Neural crest cell (in vitro differentiated cells): ENCODE measurements at regions not wholly inside any gene's neighbourhood (a gene's known extent, or its start where the extent isn't known, plus 50 kb on each side); places are given as distances from the start of the nearest gene placed in this dataset.

Source experiments
- DNase-seq: peaks from one replicate; pipeline ENCODE4 v3.0.0; 2021; ENCODE audit warnings: low read depth, mixed read lengths, low spot score
- H3K27ac Mint-ChIP-seq: one replicate; pipeline ENCODE4 v1.8.0; 2021; ENCODE audit warnings: mild to moderate bottlenecking, mixed read lengths; ENCODE audit not compliant: unreplicated experiment
- H3K27me3 Mint-ChIP-seq: 2 replicates; pipeline ENCODE4 v1.8.0; 2021; ENCODE audit warnings: low read depth, mild to moderate bottlenecking, mixed read lengths
- H3K36me3 Mint-ChIP-seq: 2 replicates; pipeline ENCODE4 v1.8.0; 2021; ENCODE audit warnings: low read depth, mild to moderate bottlenecking, mixed read lengths
- H3K4me1 Mint-ChIP-seq: 2 replicates; pipeline ENCODE4 v1.8.0; 2021; ENCODE audit warnings: mixed read lengths
- H3K4me3 Mint-ChIP-seq: one replicate; pipeline ENCODE4 v1.8.0; 2021; ENCODE audit warnings: mild to moderate bottlenecking, mixed read lengths
- H3K9me3 Mint-ChIP-seq: 2 replicates; pipeline ENCODE4 v1.8.0; 2021; ENCODE audit warnings: mixed read lengths
- CTCF ChIP-seq: fragments of 200-600 bp; sonication (generic); conservative IDR thresholded peaks from 2 replicates; pipeline ENCODE4 v1.5.0; 2021; ENCODE audit warnings: antibody characterized with exemption, mild to moderate bottlenecking

DNA sequence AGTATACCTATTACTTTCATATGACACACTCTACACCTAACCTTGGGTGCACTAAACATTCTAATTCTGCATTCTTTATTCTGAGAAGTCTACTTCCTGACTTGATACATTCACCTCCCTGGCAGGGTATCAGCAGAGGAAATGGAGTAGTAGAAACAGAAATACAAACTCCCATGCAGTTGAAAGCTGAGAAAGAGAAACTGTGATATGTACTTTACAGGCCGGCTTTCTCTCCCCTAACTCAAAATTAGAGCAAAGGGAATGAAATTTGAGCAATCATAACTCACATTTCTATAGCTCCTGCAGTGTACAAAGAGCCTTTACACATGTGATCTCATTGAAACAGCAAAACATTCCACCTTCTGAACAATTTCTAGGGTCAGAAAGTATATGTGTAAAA lies 135.5 kb upstream of the COL8A1 start:
- Mint-ChIP-seq H3K4me1 (peaks cover 3% of the 10 kb centered on the region), H3K27ac (no peak overlapping the region), H3K36me3 (no peaks in the 10 kb centered on the region), H3K9me3 (no peaks in the 10 kb centered on the region), H3K4me3 (no peak overlapping the region), H3K27me3 (no peaks in the 10 kb centered on the region)
- TF ChIP-seq CTCF: no peak
- DNase-seq: no peak

DNA sequence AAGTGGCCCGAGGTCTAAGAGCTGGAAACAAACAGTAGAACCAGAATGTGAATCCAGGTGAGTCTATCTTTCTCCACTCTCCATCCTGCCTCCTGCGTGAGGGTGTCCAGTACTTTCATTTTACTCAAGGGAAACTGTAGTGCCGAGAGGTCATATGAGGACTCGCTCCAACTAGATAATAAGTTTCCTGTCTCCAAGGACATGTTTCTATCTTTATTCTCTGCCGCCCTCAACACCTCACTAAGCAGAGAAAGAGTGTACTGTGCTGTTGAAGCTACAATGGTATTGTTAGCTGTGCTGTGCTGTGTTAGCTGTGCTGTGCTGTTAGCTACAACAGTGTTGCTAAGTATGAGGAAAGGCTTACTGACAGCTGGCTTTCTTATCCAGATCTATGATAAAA lies 137.9 kb upstream of the COL8A1 start:
- H3K36me3 Mint-ChIP-seq: no peaks in the 10 kb centered on the region
- H3K9me3 Mint-ChIP-seq: peaks cover 3% of the 10 kb centered on the region
- H3K27ac Mint-ChIP-seq: no peak overlapping the region
- no peak for DNase-seq
- H3K4me1 Mint-ChIP-seq: peaks cover 3% of the 10 kb centered on the region
- TF ChIP-seq CTCF: no peak
- H3K27me3 Mint-ChIP-seq: peaks cover 6% of the 10 kb centered on the region
- no peak overlapping the region for H3K4me3 Mint-ChIP-seq

- Mint-ChIP-seq H3K9me3 (peaks cover 3% of the 10 kb centered on the region), H3K4me1 (peaks cover 3% of the 10 kb centered on the region), H3K27me3 (peaks cover 6% of the 10 kb centered on the region), H3K27ac (no peak overlapping the region), H3K4me3 (no peak overlapping the region), H3K36me3 (no peaks in the 10 kb centered on the region)
- DNase-seq: peak; percentile 31
- TF ChIP-seq CTCF: peak; percentile 80
Observed at GRCh38 chr3:99499235-99500158, 138.9 kb upstream of the COL8A1 start.

DNA sequence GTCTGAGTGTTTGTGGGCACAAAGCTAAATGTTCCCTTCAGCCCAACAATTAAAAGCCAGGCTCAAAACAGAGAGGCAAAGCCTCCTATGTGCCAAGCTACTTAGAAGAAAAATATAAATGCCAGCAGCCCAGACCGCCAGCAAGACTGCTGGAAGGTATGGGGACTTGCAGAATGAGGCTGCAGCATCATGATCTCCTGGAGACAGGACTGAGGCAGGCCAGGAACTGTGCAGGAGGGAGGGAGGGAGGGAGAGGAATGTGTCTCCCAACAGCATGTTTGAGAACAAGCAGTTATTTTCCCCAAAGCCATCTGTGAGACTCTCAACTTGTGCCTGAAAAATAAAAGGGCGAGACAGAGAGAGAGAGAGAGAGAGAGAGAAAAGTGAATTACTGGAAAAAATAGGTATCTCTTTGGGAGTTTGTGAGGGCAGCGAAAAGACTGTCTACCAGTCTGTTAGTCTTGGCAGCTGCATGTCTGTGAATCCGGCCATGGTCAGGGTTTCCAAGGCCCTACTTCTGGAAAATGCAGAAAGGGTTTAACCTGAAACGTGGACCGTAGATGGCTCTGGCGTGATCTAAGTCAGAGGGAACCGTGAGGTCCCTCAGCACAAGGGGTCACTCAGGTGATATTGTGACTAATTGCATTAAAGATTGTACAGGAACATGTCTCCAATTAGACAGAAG lies 139.7 kb upstream of the COL8A1 start:
- no peak for DNase-seq
- no peaks in the 10 kb centered on the region for H3K4me1 Mint-ChIP-seq
- peaks cover 3% of the 10 kb centered on the region for H3K9me3 Mint-ChIP-seq
- peaks cover 6% of the 10 kb centered on the region for H3K27me3 Mint-ChIP-seq
- TF ChIP-seq CTCF: no peak
- H3K4me3 Mint-ChIP-seq: no peak overlapping the region
- no peak overlapping the region for H3K27ac Mint-ChIP-seq
- H3K36me3 Mint-ChIP-seq: no peaks in the 10 kb centered on the region

DNA sequence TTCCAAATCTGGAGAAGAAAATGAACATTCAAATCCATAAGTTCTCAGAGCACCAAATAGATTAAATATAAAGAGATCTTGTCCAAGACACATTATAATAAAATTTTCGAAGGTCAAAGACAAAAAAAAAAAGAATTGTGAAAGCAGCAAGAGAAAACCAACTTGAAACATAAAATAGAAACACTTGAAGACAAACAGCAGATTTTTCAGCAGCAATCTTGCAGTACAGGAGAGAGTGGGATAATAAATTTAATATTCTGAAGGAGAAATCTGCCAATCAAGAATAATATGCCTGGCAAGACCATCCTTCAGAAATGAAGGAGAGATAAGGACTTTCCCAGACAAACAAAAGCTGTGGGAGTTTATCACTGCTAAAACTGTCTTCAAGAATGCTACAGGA lies 150.5 kb upstream of the COL8A1 start:
- H3K4me1 Mint-ChIP-seq: no peaks in the 10 kb centered on the region
- no peak overlapping the region for H3K27ac Mint-ChIP-seq
- TF ChIP-seq CTCF: no peak
- peaks cover 7% of the 10 kb centered on the region for H3K36me3 Mint-ChIP-seq
- no peak overlapping the region for H3K4me3 Mint-ChIP-seq
- H3K27me3 Mint-ChIP-seq: no peaks in the 10 kb centered on the region
- peaks cover 10% of the 10 kb centered on the region for H3K9me3 Mint-ChIP-seq
- DNase-seq: no peak
